ENCODE measurements at regions not wholly inside any gene's neighbourhood (a gene's known extent, or its start where the extent isn't known, plus 50 kb on each side); places are given as distances from the start of the nearest gene placed in this dataset.

DNA sequence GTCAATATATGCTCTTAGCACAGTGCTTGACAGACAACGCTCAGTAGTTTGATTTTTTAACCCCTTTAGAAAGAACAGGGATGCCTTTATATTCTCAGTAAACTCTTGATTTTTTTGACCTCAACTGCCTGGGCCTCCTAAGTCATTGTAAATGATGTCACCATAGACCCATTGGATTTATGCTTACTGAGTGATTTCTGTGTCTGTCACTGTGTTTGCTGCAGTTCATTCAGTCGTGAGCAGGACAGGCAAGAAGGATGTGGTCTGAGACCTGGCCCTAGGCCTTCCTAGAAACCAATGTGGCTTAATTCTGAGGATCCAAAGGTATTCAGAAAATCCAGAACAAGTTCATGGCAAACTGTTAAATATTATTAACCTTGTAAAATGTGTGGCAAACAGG lies 868.1 kb downstream of the XPNPEP1 start:
- Histone ChIP-seq H3K79me2 (ENCODE audit: control insufficient read depth in 1 of 2, insufficient read depth in 2 of 2, low read length in 2 of 2) (no peaks in the 10 kb centered on the region), H3K79me1 (ENCODE audit: low read depth, low read length) (no peaks in the 10 kb centered on the region), H3K4me2 (ENCODE audit: insufficient read depth in 1 of 2, low read depth in 2 of 2, low read length in 2 of 2) (no peak overlapping the region), H3K27ac (ENCODE audit: low read depth, low read length) (no peak overlapping the region), H3K4me1 (replicated peaks in 1 of 4; ENCODE audit: control insufficient read depth in 3 of 4, insufficient read depth in 4 of 4, low read length in 3 of 4) (no peaks in the 10 kb centered on the region), H3K27me3 (replicated peaks in 1 of 4; ENCODE audit: control insufficient read depth in 3 of 4, extremely low read depth in 1 of 4, insufficient read depth in 3 of 4, low read length in 3 of 4) (no peaks in the 10 kb centered on the region), H2AFZ (ENCODE audit: low read length) (no peak overlapping the region), H4K20me1 (replicated peaks in 1 of 2; ENCODE audit: control insufficient read depth in 1 of 2, insufficient read depth in 2 of 2, low read length in 2 of 2) (no peaks in the 10 kb centered on the region), H3K9me3 (ENCODE audit: insufficient read depth in 2 of 2, low read depth in 1 of 2, low read length in 1 of 2) (no peaks in the 10 kb centered on the region), H2BK5ac (ENCODE audit: low read depth, low read length) (no peak overlapping the region), H3K4ac (replicated peaks; ENCODE audit: insufficient read length, low read depth, low read length) (no peak overlapping the region), H3K36me3 (ENCODE audit: control insufficient read depth in 2 of 4, insufficient read depth in 4 of 4, low read length in 3 of 4) (no peaks in the 10 kb centered on the region), H2AK5ac (ENCODE audit: low read depth, low read length) (no peak overlapping the region), H3K4me3 (ENCODE audit: extremely low read depth in 1 of 4, insufficient read depth in 2 of 4, low read depth in 3 of 4, low read length in 4 of 4) (no peak overlapping the region), H4K5ac (ENCODE audit: insufficient read length, low read depth, low read length) (no peak overlapping the region), H3K14ac (ENCODE audit: insufficient read length) (no peak overlapping the region), H3K9ac (replicated peaks in 1 of 4; ENCODE audit: extremely low read depth in 1 of 4, low read depth in 3 of 4, low read length in 3 of 4) (no peak overlapping the region), H3K23ac (ENCODE audit: insufficient read length) (no peak overlapping the region), H2BK12ac (ENCODE audit: low read depth, low read length) (no peak overlapping the region), H2BK20ac (ENCODE audit: low read length) (no peak overlapping the region), H4K91ac (replicated peaks; ENCODE audit: insufficient read length, low read length) (no peak overlapping the region), H2BK120ac (replicated peaks; ENCODE audit: low read depth, low read length) (no peak overlapping the region), H3K23me2 (ENCODE audit: low read depth, low read length) (no peaks in the 10 kb centered on the region), H3K18ac (ENCODE audit: extremely low read depth, low read length) (no peak overlapping the region), H4K8ac (ENCODE audit: extremely low read depth, insufficient read depth, low read length) (no peak overlapping the region), H3K56ac (replicated peaks; ENCODE audit: insufficient read length, low read depth, low read length) (no peak overlapping the region), H2BK15ac (ENCODE audit: low read length) (no peak overlapping the region)
- ChIA-PET POLR2A (ENCODE audit: partially characterized antibody) (no interaction called here), CTCF (ENCODE audit: partially characterized antibody) (interaction anchor here (1.1 kb wide), 1 partner anchor 795 kb away, joined by 4 read pairs; no protein-coding TSS in a partner anchor)
- FAIRE-seq, result no peak
- TF ChIP-seq ASH2L (IDR thresholded peaks at IDR 0.05; ENCODE audit: low read length), result no peak
- TF ChIP-seq EZH2 (IDR thresholded peaks at IDR 0.05; ENCODE audit: low read depth, low read length, severe bottlenecking), result no peak
- no peak for TF ChIP-seq TBP (IDR thresholded peaks at IDR 0.05; ENCODE audit: low read depth, low read length)
- TF ChIP-seq SIX5 (IDR thresholded peaks at IDR 0.05; ENCODE audit: low read depth, low read length), result no peak
- no peak for TF ChIP-seq YY1 (IDR thresholded peaks at IDR 0.05; ENCODE audit: low read depth, low read length)
- no peak for TF ChIP-seq FOSL1 (IDR thresholded peaks at IDR 0.05; ENCODE audit: insufficient read depth, low read depth, low read length)
- no peak for TF ChIP-seq NRF1 (IDR thresholded peaks at IDR 0.05; ENCODE audit: low read depth, low read length)
- no peak for TF ChIP-seq SP4 (IDR thresholded peaks at IDR 0.05; ENCODE audit: low read length)
- no peak for TF ChIP-seq ATF3 (IDR thresholded peaks at IDR 0.05; ENCODE audit: insufficient read depth, low read depth, low read length)
- no peak for TF ChIP-seq BCL11A (IDR thresholded peaks at IDR 0.05; ENCODE audit: low read depth in 2 of 2, low read length in 2 of 2)
- DNase-seq (ENCODE audit: low read depth in 1 of 2, low spot score in 2 of 2), result no peak
- WGBS, 2 experiments (ENCODE audit: extremely low coverage in 1 of 2, insufficient coverage in 1 of 2, insufficient read length in 1 of 2, insufficient replicate concordance in 2 of 2, low coverage in 1 of 2, low lambda C conversion rate in 2 of 2, missing lambda C conversion rate in 1 of 2), result 87% methylated on average over 2 of the region's 2 CpGs; no CpG with 5 or more reads in 1 of the 2 experiments
